Chondrocyte (in vitro differentiated cells): ENCODE measurements at regions not wholly inside any gene's neighbourhood (a gene's known extent, or its start where the extent isn't known, plus 50 kb on each side); places are given as distances from the start of the nearest gene placed in this dataset.

ENCODE experiments used
- DNase-seq: peaks from one replicate; pipeline ENCODE4 v3.0.0; 2021; ENCODE audit warnings: mixed read lengths, low spot score
- H3K27ac Mint-ChIP-seq: one replicate; pipeline ENCODE4 v1.8.0; 2021; ENCODE audit warnings: mild to moderate bottlenecking, moderate library complexity, mixed read lengths; ENCODE audit not compliant: unreplicated experiment
- H3K27me3 Mint-ChIP-seq: 2 replicates; pipeline ENCODE4 v1.8.0; 2021; ENCODE audit warnings: low read depth, mixed read lengths
- H3K36me3 Mint-ChIP-seq: 2 replicates; pipeline ENCODE4 v1.8.0; 2021; ENCODE audit warnings: low read depth, mixed read lengths
- H3K4me1 Mint-ChIP-seq: 2 replicates; pipeline ENCODE4 v1.8.0; 2021; ENCODE audit warnings: low read depth, mild to moderate bottlenecking, mixed read lengths
- H3K4me3 Mint-ChIP-seq: one replicate; pipeline ENCODE4 v1.8.0; 2021; ENCODE audit warnings: mild to moderate bottlenecking, moderate library complexity, mixed read lengths; ENCODE audit not compliant: unreplicated experiment
- H3K9me3 Mint-ChIP-seq: 2 replicates; pipeline ENCODE4 v1.8.0; 2021; ENCODE audit warnings: low read depth, mixed read lengths
- TF ChIP-seq, protein P1 (sequence below): fragments of 200-600 bp; sonication (generic); IDR thresholded peaks from 2 replicates; pipeline ENCODE4 v1.5.0; 2021; ENCODE audit warnings: antibody characterized with exemption, mild to moderate bottlenecking, moderate library complexity

DNA sequence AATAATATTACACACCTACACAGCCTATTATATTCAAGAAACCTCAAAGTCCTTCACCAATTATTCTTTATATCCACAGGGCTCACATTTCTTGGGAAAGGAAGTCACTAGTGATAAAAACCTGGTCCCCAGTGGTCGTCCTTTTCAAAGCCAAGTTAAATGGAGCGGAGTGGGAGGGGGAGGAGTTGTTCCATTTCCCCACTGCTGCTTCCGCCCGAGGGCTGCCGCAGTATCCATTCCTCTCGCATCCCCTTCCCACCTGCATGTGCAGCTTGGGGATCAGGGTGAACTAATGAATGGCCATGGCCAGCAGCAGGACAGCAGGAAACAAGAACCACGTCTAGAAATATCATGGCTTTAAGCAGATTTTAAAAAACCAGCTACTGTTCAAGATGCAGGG is 76.4 kb upstream of the SEMA6D start:
- Mint-ChIP-seq H3K4me3 (no peak overlapping the region), H3K27ac (no peak overlapping the region), H3K4me1 (no peaks in the 10 kb centered on the region), H3K9me3 (no peaks in the 10 kb centered on the region), H3K27me3 (peaks cover 14% of the 10 kb centered on the region), H3K36me3 (no peaks in the 10 kb centered on the region)
- DNase-seq: no peak
- TF ChIP-seq, protein P1, sequence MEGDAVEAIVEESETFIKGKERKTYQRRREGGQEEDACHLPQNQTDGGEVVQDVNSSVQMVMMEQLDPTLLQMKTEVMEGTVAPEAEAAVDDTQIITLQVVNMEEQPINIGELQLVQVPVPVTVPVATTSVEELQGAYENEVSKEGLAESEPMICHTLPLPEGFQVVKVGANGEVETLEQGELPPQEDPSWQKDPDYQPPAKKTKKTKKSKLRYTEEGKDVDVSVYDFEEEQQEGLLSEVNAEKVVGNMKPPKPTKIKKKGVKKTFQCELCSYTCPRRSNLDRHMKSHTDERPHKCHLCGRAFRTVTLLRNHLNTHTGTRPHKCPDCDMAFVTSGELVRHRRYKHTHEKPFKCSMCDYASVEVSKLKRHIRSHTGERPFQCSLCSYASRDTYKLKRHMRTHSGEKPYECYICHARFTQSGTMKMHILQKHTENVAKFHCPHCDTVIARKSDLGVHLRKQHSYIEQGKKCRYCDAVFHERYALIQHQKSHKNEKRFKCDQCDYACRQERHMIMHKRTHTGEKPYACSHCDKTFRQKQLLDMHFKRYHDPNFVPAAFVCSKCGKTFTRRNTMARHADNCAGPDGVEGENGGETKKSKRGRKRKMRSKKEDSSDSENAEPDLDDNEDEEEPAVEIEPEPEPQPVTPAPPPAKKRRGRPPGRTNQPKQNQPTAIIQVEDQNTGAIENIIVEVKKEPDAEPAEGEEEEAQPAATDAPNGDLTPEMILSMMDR: no peak

DNA sequence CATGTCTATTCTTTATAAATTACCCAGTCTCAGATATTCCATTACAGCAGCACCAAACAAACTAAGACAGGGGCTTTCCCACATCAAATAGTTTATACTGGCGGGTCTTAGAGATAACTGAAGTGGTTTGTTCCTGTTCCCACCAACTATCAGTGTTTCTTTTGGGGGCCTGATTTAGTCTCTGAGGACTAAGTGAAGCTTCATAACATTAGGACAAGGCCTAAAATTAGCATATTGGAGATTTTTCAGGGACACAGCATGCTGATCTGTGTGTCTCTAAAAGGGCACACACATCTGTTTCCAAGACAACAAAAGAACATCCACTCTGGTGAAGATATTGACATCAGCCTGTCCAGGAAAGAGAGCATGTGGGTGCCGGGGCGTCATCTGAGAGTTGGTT is 72.6 kb upstream of the SEMA6D start:
- H3K36me3 Mint-ChIP-seq: no peaks in the 10 kb centered on the region
- H3K4me1 Mint-ChIP-seq: no peaks in the 10 kb centered on the region
- H3K9me3 Mint-ChIP-seq: no peaks in the 10 kb centered on the region
- H3K4me3 Mint-ChIP-seq: no peak overlapping the region
- TF ChIP-seq, protein P1: no peak
- DNase-seq: no peak
- H3K27ac Mint-ChIP-seq: no peak overlapping the region
- H3K27me3 Mint-ChIP-seq: peaks cover 5% of the 10 kb centered on the region

DNA sequence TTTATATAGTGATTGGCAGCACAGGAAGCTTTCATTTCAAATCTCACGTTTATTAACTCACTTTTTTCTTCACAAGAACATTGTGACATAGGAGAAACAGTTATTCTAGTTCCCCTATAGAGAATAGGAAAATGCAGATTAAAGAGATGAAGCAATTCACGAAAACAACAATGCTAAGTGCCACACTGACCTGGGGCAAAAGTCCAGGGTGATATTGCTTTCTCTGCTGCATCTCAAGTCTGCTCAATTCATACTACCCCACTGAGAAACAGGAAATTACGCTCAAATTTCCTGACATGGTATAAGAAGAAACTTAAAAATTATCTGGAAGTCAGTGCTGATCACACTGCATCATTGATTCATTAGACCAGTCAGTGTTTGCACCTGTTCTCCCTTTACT is 66.7 kb upstream of the SEMA6D start:
- Mint-ChIP-seq H3K4me1 (no peaks in the 10 kb centered on the region), H3K27ac (no peak overlapping the region), H3K9me3 (no peaks in the 10 kb centered on the region), H3K4me3 (no peak overlapping the region), H3K36me3 (no peaks in the 10 kb centered on the region), H3K27me3 (peaks cover 15% of the 10 kb centered on the region)
- DNase-seq: no peak
- TF ChIP-seq, protein P1: no peak

DNA sequence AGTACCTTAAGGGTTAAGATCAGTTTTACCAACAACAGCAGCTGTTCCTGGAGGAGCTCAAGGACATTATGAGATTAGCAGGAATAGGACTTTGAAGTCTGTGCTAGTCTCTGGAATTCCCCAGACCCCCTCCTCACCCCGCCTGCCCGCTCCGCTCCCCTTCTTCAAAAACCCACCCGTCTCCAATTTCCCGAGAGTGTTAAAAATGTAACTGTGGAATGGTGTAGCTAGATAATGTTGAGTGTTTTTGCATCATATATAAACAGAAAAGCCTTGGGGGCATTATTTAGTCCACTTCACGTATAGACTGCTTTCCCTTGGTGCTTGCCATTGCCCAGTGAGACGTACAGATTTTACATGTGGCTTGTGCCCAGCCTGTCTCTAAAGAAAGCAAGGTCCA is 65.0 kb upstream of the SEMA6D start:
- no peak overlapping the region for H3K4me3 Mint-ChIP-seq
- no peaks in the 10 kb centered on the region for H3K9me3 Mint-ChIP-seq
- H3K36me3 Mint-ChIP-seq: no peaks in the 10 kb centered on the region
- no peaks in the 10 kb centered on the region for H3K4me1 Mint-ChIP-seq
- DNase-seq: no peak
- H3K27ac Mint-ChIP-seq: no peak overlapping the region
- peaks cover 21% of the 10 kb centered on the region for H3K27me3 Mint-ChIP-seq
- TF ChIP-seq, protein P1: no peak

DNA sequence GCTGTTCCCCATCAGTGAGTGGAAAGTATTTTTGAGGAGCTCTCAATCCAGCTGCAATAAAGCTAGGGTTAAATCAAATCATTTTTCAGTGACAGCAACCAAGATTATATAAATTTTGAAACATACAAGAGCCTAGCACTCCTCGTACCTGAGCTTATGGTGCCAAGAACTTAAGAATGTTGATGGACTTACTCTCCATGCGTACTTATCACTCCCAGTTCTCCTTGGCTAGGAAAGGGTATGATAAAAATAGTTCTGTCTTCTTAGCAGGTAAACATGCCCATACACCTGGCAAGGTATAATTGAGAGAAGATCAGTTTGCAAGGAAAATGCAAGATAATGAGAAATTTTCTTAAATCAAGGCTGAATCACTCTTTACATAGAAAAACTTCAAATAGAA is 64.5 kb upstream of the SEMA6D start:
- H3K4me1 Mint-ChIP-seq: no peaks in the 10 kb centered on the region
- no peaks in the 10 kb centered on the region for H3K36me3 Mint-ChIP-seq
- H3K9me3 Mint-ChIP-seq: no peaks in the 10 kb centered on the region
- H3K27ac Mint-ChIP-seq: no peak overlapping the region
- no peak overlapping the region for H3K4me3 Mint-ChIP-seq
- H3K27me3 Mint-ChIP-seq: peaks cover 21% of the 10 kb centered on the region
- no peak for DNase-seq
- TF ChIP-seq, protein P1: no peak
